K562 (cell line): ENCODE measurements at regions not wholly inside any gene's neighbourhood (a gene's known extent, or its start where the extent isn't known, plus 50 kb on each side); places are given as distances from the start of the nearest gene placed in this dataset.

Source experiments
- CTBP1 ChIP-seq: fragments of 450-650 bp; IDR thresholded peaks from 2 replicates; pipeline ENCODE4 v1.6.1; 2016; ENCODE audit warnings: borderline replicate concordance
- DACH1 ChIP-seq: fragments of 450-650 bp; IDR thresholded peaks from 2 replicates; pipeline ENCODE4 v1.6.1; 2018; ENCODE audit not compliant: partially characterized antibody
- EZH2 ChIP-seq: IDR thresholded peaks from 2 replicates; pipeline ENCODE4 v1.6.1; 2012; ENCODE audit warnings: low read depth, mild to moderate bottlenecking, inconsistent platforms, low read length, borderline replicate concordance
- NFRKB ChIP-seq: fragments of 450-650 bp; IDR thresholded peaks from 2 replicates; pipeline ENCODE4 v1.6.1; 2016; ENCODE audit warnings: low read depth
- NR2C2 ChIP-seq, 2 experiments: fragments of 200-800 bp in 1 of 2; sonication (Bioruptor generic) in 1 of 2; sonication (generic) in 1 of 2; formaldehyde crosslinking in 1 of 2; IDR thresholded peaks; 2 replicates each; pipeline versions ENCODE4 v1.6.1 to v1.8.0; 2016 to 2022; ENCODE audit warnings: mild to moderate bottlenecking in 1 of 2, missing compliant biosample characterization in 1 of 2, missing genetic modification characterization in 1 of 2, missing genetic modification reagents in 1 of 2
- POLR2A ChIP-seq: fragments of 450-650 bp; conservative IDR thresholded peaks from 2 replicates; pipeline ENCODE4 v1.6.1; 2016
- PRMT5 ChIP-seq: sonication (generic); formaldehyde crosslinking; IDR thresholded peaks from 2 replicates; pipeline ENCODE4 v1.5.0; 2020; ENCODE audit warnings: missing genetic modification reagents
- RFX5 ChIP-seq: IDR thresholded peaks from 2 replicates; pipeline ENCODE4 v1.6.1; 2011; ENCODE audit warnings: low read depth, mild to moderate bottlenecking, improper control_type of control experiment, low read length
- ZBTB7A ChIP-seq: IDR thresholded peaks from 2 replicates; pipeline ENCODE4 v1.6.1; 2011; ENCODE audit warnings: low read depth, mild to moderate bottlenecking, low read length, moderate library complexity, borderline replicate concordance; ENCODE audit not compliant: control insufficient read depth
- ZC3H4 ChIP-seq: sonication (generic); formaldehyde crosslinking; IDR thresholded peaks from 2 replicates; pipeline ENCODE4 v1.9.0; 2021; ENCODE audit warnings: missing genetic modification reagents, borderline replicate concordance
- ZNF384 ChIP-seq: IDR thresholded peaks from 2 replicates; pipeline ENCODE4 v1.6.1; 2012; ENCODE audit warnings: low read depth, low read length, improper control_type of control experiment
- ZNF76 ChIP-seq: fragments of 250-450 bp; sonication (Bioruptor Pico); IDR thresholded peaks from 2 replicates; pipeline ENCODE4 v1.4.0; 2020; ENCODE audit warnings: mild to moderate bottlenecking, moderate library complexity, borderline replicate concordance
- TF ChIP-seq, protein P1 (sequence below): fragments of 450-650 bp; IDR thresholded peaks from 2 replicates; pipeline ENCODE4 v1.7.1; 2018; ENCODE audit warnings: mild to moderate bottlenecking, low read depth; ENCODE audit not compliant: partially characterized antibody
- TF ChIP-seq, protein P2 (sequence below), 3 experiments: IDR thresholded peaks in 2 of 3; conservative IDR thresholded peaks in 1 of 3; 2 replicates each; pipeline ENCODE4 v1.5.1; 2011 to 2012; ENCODE audit warnings: low read length in 3 of 3, mild to moderate bottlenecking in 3 of 3, control low read depth in 2 of 3, improper control_type of control experiment in 1 of 3, inconsistent platforms in 1 of 3, low read depth in 1 of 3, mixed read lengths in 1 of 3, moderate library complexity in 1 of 3; ENCODE audit not compliant: insufficient read depth in 2 of 3

DNA sequence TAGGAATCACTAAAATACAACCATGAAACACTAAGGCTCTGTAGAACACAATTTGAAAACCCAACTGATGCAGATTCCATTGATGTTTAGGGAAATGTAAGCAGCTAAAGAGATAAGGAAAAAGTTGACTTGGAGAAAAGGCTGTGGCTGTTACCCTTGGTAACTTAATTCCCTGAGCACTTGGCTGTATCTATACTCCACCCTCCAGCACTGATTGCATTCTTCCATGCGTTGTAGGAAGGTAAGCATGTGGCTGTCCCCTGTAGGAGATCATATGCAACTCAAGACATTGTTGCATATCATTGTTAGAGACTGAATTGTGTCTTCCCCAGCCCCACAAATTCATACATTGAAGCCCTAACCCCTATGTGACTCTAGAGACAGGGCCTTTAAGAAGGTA is 184.5 kb downstream of the CEMIP2 start:
- TF ChIP-seq CTBP1 = no peak
- no peak for TF ChIP-seq ZNF76
- TF ChIP-seq, protein P1, sequence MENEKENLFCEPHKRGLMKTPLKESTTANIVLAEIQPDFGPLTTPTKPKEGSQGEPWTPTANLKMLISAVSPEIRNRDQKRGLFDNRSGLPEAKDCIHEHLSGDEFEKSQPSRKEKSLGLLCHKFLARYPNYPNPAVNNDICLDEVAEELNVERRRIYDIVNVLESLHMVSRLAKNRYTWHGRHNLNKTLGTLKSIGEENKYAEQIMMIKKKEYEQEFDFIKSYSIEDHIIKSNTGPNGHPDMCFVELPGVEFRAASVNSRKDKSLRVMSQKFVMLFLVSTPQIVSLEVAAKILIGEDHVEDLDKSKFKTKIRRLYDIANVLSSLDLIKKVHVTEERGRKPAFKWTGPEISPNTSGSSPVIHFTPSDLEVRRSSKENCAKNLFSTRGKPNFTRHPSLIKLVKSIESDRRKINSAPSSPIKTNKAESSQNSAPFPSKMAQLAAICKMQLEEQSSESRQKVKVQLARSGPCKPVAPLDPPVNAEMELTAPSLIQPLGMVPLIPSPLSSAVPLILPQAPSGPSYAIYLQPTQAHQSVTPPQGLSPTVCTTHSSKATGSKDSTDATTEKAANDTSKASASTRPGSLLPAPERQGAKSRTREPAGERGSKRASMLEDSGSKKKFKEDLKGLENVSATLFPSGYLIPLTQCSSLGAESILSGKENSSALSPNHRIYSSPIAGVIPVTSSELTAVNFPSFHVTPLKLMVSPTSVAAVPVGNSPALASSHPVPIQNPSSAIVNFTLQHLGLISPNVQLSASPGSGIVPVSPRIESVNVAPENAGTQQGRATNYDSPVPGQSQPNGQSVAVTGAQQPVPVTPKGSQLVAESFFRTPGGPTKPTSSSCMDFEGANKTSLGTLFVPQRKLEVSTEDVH = no peak
- TF ChIP-seq RFX5 = no peak
- TF ChIP-seq ZBTB7A = no peak
- no peak for TF ChIP-seq PRMT5 (CRISPR knock-in tag)
- no peak for TF ChIP-seq EZH2
- TF ChIP-seq DACH1 = no peak
- no peak for TF ChIP-seq ZC3H4 (CRISPR knock-in tag)
- TF ChIP-seq, protein P2, sequence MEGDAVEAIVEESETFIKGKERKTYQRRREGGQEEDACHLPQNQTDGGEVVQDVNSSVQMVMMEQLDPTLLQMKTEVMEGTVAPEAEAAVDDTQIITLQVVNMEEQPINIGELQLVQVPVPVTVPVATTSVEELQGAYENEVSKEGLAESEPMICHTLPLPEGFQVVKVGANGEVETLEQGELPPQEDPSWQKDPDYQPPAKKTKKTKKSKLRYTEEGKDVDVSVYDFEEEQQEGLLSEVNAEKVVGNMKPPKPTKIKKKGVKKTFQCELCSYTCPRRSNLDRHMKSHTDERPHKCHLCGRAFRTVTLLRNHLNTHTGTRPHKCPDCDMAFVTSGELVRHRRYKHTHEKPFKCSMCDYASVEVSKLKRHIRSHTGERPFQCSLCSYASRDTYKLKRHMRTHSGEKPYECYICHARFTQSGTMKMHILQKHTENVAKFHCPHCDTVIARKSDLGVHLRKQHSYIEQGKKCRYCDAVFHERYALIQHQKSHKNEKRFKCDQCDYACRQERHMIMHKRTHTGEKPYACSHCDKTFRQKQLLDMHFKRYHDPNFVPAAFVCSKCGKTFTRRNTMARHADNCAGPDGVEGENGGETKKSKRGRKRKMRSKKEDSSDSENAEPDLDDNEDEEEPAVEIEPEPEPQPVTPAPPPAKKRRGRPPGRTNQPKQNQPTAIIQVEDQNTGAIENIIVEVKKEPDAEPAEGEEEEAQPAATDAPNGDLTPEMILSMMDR (IDR thresholded peaks at IDR 0.05 in 2 of 3, conservative IDR thresholded peaks at IDR 0.05 in 1 of 3; ENCODE audit: insufficient read depth in 2 of 3, low read depth in 1 of 3, low read length in 3 of 3) = no peak
- TF ChIP-seq POLR2A = no peak
- no peak for TF ChIP-seq ZNF384
- no peak for TF ChIP-seq NFRKB
- no peak for TF ChIP-seq NR2C2 (CRISPR knock-in tag; IDR thresholded peaks at IDR 0.05)
- no peak for TF ChIP-seq NR2C2 (tag; IDR thresholded peaks at IDR 0.05)
